ENCODE measurements at regions not wholly inside any gene's neighbourhood (a gene's known extent, or its start where the extent isn't known, plus 50 kb on each side); places are given as distances from the start of the nearest gene placed in this dataset.

DNA sequence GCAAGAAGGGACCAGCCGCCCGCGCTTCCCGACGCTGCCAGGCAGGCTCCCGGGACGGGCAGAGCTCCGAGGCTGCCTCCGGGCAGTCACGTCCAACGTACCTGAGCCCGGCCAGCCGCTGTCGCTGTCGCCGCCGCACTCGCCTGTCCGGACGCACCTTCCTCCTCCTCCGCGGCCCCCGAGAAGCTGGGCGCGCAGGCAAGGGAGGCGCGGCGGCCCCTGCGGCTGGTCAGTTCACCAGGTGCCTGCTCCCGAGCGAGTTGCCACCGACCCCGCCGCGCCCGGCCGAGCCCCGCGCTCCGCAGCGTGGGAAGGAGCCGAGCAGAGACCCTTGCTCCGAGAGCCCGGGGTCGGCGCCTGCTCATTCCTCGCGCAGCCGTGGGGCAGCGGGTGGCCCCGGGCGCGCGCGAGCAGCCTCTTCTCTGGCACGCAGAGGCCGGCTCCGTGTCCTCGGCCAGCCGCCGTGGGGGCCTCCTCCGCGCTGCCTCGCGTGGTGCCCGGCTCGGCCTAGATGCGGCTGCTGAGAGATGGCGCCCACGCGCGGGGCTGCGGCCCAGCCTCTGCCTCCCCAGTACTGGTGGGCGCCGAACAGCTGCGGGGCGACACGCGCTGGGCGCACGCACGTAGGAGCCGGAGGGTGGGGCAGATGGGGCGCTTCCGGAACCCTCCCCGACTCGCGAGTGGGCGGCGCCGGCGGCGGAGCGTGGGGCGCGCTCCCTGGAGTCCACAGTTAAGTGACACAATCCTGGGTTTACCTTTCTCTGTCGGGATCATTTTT is 419.4 kb downstream of the UQCRFS1 start:
- no peak for DNase-seq (ENCODE audit: low read depth in 3 of 3, low spot score in 1 of 3)

GRCh38 chr19:28785971-28786370 is 427.0 kb downstream of the UQCRFS1 start:
- no peak for DNase-seq (ENCODE audit: low read depth in 3 of 3, low spot score in 1 of 3)

DNA sequence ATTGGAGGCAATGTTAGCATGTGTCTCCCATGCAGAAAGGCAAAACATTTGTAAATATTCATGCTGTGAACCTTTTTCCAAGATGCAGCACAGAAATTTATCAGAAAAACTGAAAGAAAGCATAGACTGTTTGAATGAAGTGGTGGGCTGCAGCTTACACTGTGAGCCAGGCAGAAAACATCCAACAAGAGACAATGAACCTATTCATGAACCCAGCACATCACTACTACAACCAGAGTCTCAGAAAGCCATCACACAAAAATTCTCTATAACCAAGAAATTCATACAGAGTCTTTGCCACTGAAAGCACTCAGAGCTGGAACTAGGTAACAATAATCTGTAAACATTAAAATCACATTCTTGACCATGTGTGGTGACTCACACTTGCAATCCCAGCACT is 448.9 kb downstream of the UQCRFS1 start:
- no peak for DNase-seq (ENCODE audit: low read depth in 3 of 3, low spot score in 1 of 3)

DNA sequence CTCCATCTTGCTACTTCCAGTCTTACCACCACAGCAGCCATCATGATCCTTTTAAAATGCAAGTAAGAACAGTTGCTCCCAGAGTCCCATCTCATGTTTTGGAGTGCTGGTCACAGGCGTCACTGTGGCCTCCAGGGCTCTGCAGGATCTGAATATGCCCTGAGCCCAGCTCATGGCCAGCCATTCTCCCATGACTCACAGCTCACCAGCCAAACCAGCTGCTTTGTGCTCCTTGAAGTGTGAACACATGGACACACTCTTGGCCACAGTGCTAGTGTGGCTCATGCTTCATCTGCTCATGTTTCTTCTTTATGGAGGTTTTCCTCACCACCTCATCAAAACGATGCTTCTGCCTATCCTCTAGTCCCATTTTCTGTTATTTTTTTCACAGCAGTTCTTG is 466.5 kb downstream of the UQCRFS1 start:
- DNase-seq (ENCODE audit: low read depth in 3 of 3, low spot score in 1 of 3), result no peak

DNA sequence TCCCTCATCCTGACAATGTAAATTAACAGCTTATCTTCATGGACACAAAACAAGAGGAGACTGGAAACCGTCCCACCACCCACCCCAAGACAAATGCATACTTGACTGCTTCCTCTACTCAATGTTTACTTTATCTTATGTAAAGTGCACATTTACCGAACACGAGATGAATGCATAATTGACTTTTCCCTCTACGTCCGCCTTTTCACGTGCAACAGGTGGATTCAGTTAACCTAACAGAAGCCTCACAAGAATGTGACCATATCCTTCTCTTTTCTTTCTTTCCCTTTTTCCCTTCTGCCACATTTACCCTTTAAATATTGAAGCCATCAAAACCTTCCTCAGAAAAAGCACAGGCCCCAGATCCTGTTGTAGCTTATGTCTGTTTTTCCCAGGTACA is 468.0 kb downstream of the UQCRFS1 start:
- no peak for DNase-seq (ENCODE audit: low read depth in 3 of 3, low spot score in 1 of 3)

DNA sequence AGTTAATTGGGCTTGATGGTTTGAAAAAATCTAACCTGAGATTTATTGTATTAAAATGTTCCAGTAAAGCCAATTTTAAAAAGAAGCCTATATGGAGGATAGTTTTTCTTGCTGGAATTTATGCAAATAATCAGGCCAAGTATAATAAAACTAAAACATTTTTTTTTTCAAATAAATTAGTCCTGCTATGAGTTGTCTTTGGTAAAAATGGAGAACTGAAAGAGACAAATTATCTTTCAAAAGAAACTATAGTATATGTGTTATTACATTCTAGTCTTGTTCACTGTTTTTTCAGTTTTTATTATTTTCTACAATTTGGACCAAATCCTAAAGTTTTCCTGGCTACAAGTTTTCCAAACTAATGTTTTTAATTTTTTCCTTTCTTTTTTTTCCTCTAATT is 468.9 kb downstream of the UQCRFS1 start:
- DNase-seq (ENCODE audit: low read depth in 3 of 3, low spot score in 1 of 3), result no peak

DNA sequence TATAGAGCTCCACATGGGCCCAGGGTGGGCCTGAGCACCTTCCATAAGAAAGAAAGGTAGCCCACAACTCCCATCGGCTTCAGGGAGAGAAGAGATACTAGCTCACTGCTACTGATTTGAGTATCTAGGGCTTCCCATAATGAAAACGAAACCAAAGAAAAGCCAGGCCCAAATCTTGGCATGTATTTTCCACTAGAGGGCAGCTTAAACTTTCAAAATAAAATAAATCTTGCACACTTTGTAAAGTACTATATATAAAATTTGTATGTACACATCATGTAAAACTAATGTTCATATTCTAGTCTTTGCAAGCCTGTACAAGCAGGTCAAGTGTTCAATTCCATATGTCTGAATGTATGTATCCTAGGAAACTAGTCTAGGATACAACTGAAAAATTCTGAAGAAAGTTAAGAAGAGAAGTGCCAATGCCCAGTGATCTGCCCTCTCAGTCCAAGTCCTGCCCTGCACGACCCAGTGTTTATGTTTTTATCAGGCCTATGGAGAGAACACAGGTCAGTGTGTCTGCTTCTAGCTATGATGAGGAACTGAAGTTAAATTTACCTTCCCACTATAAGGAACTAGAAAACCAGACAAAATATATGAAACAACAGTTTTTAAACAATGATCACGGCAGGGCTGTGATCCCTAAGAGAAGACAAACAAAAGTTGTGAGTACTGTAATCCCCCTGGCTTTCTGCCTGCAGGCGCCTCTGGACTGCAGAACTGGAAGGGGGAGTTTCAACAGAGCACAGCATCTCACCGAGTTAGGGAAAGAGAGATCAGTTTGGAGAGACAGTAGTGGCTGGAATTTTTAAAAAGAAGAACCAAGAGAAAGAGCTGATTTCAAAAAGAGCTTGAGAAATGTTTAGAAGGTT is 475.7 kb downstream of the UQCRFS1 start:
- no peak for DNase-seq (ENCODE audit: low read depth in 3 of 3, low spot score in 1 of 3)

DNA sequence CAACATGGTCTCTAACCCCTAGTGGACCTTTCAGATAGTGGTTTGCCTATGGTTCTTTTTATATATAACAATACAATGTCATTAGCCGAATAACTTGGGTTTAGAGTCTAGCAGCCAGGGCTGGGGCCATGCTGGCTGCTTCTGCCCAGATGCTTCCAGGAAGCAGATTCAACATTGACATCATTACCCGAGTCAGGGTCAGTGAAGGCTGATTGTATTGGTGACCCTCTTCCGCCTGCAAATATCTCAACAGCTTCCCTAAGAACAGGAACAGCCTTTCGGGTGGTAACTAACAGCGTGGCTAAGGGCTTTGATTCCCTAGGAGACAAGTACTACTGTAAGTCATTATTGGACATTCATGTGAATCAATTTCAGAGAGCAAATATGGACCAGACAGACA is 476.4 kb downstream of the UQCRFS1 start:
- no peak for DNase-seq (ENCODE audit: low read depth in 3 of 3, low spot score in 1 of 3)

GRCh38 chr19:28731577-28731976 is 481.4 kb downstream of the UQCRFS1 start:
- no peak for DNase-seq (ENCODE audit: low read depth in 3 of 3, low spot score in 1 of 3)

DNA sequence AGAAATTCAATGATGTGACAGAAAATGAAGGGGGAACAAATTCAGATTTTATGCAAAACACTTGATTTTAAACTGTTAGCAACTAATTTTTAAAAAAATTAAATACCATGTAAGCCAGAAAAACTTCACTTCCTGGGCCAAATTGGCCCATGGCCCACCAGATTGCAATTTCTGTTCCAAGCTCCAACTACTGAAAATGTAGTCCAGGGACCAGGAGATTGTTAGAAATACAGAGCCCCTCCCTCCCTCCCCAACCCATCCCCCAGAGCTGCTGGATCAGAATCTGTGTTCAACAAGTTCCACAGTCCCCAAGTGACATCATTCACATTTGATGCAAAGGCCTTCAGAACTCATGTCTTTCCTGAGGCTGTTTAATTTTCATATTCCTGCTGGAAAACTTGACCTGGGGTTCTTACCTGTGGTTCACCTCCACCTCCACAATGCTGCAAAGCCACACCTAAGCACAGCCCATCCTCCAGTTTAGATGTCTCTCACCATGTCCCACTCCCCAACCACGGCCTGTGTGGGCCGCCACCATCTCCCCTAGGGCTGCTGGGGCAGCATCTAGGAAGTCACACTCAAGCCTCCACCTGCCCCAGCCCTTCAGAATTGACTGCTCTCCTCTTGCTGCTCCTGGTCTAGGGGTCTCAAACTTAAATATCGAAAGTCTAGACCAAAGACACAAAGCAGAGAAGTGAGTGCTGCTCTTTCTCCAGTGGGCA is 482.0 kb downstream of the UQCRFS1 start:
- DNase-seq (ENCODE audit: low read depth in 3 of 3, low spot score in 1 of 3), result no peak

GRCh38 chr19:28727480-28728159 is 485.3 kb downstream of the UQCRFS1 start:
- no peak for DNase-seq (ENCODE audit: low read depth in 3 of 3, low spot score in 1 of 3)

DNA sequence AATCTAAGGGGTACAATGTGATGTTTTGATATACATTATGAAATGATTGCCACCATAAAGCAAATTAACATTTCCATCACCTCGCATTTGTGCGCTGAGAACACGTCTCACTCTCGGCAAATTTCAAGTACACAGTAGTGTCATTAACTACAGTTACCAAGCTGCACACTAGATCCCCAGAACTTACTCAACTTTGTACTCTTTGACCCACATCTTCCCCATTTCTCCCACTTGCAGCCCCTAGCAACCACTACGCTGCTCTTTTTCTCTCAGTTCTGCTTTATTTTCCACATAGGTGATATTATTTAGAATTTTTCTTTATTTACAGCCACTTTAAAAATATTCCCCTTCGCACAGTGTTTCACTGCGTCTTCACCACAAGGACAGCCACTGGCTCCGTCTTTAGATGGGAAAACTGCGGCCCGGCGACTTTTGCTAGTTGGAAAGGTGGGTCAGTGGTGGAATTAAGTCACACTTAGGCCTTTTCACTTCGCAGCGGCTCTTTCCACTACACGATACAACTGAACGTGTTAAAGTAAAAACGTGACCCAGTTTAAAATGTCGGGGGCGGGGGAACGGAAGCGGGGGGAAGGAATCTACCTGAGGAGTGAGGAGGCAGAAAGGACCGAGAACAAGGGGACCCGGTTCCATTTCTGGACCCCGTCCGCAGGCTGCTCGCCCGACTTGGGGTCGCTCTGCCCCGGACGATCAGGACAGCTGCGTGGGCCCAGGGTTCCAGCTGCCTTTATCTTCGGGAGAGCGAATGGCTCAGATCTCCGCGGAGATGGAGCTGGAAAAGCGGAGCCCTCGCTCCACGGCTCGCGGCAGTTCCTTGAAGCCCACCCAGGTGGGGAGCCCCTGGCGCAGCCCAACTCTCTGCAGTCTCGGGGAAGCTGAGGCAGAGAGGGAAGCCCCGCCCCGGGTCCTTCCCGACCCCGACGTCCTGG is 486.1 kb downstream of the UQCRFS1 start:
- DNase-seq (ENCODE audit: low read depth in 3 of 3, low spot score in 1 of 3), result no peak

DNA sequence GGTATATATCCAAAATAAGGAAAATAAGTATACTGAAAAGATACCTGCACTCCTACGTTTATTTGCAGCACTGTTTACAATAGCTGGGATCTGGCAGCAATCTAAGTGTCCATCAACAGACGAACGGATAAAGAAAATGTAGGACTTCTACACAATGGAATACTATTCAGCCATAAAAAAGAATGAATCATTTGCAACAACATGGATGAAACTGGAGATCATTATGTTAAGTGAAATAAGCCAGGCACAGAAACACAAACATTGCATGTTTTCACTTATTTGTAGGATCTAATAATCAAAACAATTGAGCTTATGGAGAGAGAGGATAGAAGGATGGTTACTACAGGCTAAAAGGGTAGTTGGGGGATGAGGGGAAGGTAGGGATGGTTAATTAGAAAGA is 494.0 kb downstream of the UQCRFS1 start:
- no peak for DNase-seq (ENCODE audit: low read depth in 3 of 3, low spot score in 1 of 3)

DNA sequence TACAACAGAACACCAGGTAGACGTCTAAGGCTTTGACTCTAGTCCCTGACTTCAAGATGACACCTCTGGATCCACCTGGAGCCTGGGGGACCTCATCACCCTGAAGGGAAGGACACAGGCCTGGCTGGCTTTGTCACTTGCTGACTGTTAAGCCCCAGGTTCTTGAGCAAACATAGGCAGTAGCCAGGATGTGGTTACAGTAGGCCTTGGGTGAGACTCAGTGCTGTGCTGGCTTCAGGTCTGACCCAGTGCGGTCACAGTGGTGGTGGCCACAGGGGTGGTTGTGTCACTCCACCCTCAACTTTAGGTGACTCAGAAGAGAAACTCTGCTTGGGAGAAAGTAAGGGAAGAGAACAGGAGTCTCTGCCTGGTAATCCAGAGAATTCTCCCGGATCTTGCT is 497.8 kb downstream of the UQCRFS1 start:
- no peak for DNase-seq (ENCODE audit: low read depth in 3 of 3, low spot score in 1 of 3)

DNA sequence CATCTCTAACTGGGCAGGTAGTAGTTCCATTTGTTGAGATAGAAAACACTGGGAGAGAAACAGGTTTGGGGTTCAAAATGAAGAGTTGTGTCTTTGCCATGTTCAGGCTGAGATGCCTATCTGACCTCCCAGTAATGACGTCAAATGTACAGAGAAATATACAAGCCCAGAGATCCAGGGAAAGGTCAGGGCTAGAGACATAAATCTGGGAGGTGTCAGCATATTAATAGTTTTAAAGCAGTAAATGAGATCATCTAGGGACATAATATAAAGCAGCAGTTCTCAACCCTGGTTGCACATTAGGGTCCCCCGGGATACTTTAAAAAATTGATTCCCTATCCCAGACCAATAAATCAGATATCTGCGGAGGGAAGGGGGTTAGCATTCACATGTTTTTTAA is 501.5 kb downstream of the UQCRFS1 start:
- no peak for DNase-seq (ENCODE audit: low read depth in 3 of 3, low spot score in 1 of 3)

DNA sequence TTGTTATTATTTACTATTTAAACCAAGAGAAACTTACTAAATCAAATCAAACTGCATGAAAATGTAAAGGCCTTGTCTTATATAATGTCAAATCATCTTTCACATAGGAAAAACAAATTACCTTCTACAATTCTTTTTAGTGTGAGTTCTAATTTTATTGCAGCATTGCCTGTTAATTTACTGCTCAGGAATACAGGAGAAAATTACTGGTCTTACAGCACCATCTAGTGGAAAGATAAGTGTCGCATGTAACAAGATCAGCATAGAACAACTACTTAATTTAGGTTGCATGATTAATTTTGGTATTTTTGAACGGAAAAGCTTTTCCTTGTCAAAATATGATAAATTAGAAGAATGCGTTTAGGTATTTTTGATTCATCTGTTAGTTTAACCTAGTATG is 502.7 kb downstream of the UQCRFS1 start:
- DNase-seq (ENCODE audit: low read depth in 3 of 3, low spot score in 1 of 3), result no peak

GRCh38 chr19:28706693-28707092 is 506.3 kb downstream of the UQCRFS1 start:
- no peak for DNase-seq (ENCODE audit: low read depth in 3 of 3, low spot score in 1 of 3)

- DNase-seq (ENCODE audit: low read depth in 3 of 3, low spot score in 1 of 3), result no peak
These were observed 507.9 kb downstream of the UQCRFS1 start for GRCh38 chr19:28705008-28705407.

DNA sequence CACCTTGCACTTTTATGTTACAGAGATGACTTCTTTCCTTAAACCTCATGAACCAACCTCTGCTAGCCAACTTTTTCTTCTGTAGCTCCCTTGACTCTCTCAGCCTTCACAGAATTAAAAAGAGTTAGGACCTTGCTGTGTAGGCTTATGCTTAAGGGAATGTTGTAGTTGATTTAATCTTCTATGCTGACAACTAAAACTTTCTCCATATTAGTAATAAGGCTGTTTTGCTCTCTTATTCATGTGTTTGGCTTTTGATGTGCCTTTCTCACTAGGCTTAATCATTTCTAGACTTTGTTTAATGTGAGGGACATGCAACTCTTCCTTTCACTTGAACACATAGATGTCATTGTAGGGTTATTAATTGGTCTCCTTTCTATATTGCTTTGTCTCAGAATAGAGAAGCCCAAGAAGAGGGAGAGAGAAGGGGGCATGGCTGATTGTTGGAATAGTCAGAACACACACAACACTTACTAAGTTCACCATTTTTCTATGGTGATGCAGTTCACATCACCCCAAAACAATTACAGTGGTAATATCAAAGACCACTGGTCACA is 509.5 kb downstream of the UQCRFS1 start:
- DNase-seq (ENCODE audit: low read depth in 3 of 3, low spot score in 1 of 3), result no peak

- no peak for DNase-seq (ENCODE audit: low read depth in 3 of 3, low spot score in 1 of 3)
These were observed 511.5 kb downstream of the UQCRFS1 start for GRCh38 chr19:28701491-28701890.

Measured in stimulated activated CD4-positive, alpha-beta T cell treated with anti-CD3 and anti-CD28 coated beads, TNF-alpha, amount 100 ng/mL, for 1 hour (primary cell).